ENCODE measurements at regions not wholly inside any gene's neighbourhood (a gene's known extent, or its start where the extent isn't known, plus 50 kb on each side); places are given as distances from the start of the nearest gene placed in this dataset.

DNA sequence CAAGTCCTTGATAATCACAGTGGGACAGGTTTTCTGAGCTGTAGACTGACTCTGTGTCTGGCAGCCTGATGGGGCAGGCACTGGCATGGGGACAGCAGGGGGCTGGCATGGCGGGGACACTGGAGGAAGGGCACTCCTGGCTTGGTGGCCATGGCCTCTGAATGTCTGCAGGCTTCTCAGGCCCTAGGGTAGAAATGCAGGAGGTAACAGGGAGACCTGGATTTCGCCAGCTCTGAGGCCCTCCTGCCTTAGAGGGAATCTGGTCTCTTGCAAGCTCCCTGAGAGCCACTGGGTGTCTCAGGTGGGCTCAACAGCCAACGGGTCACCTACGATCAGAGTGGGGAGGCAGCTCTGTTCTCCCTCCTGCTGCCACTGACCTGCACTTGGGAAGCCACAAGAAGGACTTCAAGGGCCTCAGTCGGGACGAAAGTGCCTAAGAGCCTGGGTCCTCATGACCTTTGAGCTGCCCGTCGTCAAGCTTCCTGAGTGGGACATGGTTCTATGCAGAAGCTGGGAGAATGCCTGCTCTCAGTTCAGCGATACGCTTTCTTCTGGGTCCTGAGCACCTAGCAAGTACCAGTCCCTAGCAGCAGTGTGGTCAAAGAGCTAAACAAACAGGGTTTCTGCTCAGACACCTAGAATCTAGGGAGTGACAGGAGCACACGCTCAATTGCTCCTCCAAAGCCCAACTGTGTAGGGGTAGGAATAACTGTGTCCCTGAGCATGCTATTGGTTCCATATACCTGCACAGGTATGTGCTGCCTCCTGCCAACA, 569.0 kb downstream of the PTPRU start:
- Histone ChIP-seq H3K27ac (no peak overlapping the region), H3K27me3 (peaks cover 68% of the 10 kb centered on the region), H3K4me3 (no peak overlapping the region), H3K4me1 (peaks cover 0 to 9% (median 4%) of the 10 kb centered on the region in 3 donors), H3K9me3 (no peaks in the 10 kb centered on the region), H3K36me3 (no peaks in the 10 kb centered on the region)
- 70% methylated on average over 5 of the region's 11 CpGs; no CpG with 5 or more reads in 1 of the 2 donors for WGBS, 2 donors (ENCODE audit: low coverage in 1 of 2)
- TF ChIP-seq POLR2AphosphoS5 (IDR thresholded peaks at IDR 0.05) (no peak), EP300 (IDR thresholded peaks at IDR 0.05) (no peak), POLR2A (IDR thresholded peaks at IDR 0.05) (no peak)
- TF ChIP-seq, protein P1, sequence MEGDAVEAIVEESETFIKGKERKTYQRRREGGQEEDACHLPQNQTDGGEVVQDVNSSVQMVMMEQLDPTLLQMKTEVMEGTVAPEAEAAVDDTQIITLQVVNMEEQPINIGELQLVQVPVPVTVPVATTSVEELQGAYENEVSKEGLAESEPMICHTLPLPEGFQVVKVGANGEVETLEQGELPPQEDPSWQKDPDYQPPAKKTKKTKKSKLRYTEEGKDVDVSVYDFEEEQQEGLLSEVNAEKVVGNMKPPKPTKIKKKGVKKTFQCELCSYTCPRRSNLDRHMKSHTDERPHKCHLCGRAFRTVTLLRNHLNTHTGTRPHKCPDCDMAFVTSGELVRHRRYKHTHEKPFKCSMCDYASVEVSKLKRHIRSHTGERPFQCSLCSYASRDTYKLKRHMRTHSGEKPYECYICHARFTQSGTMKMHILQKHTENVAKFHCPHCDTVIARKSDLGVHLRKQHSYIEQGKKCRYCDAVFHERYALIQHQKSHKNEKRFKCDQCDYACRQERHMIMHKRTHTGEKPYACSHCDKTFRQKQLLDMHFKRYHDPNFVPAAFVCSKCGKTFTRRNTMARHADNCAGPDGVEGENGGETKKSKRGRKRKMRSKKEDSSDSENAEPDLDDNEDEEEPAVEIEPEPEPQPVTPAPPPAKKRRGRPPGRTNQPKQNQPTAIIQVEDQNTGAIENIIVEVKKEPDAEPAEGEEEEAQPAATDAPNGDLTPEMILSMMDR (IDR thresholded peaks at IDR 0.05) = no peak
- no peak for ATAC-seq

DNA sequence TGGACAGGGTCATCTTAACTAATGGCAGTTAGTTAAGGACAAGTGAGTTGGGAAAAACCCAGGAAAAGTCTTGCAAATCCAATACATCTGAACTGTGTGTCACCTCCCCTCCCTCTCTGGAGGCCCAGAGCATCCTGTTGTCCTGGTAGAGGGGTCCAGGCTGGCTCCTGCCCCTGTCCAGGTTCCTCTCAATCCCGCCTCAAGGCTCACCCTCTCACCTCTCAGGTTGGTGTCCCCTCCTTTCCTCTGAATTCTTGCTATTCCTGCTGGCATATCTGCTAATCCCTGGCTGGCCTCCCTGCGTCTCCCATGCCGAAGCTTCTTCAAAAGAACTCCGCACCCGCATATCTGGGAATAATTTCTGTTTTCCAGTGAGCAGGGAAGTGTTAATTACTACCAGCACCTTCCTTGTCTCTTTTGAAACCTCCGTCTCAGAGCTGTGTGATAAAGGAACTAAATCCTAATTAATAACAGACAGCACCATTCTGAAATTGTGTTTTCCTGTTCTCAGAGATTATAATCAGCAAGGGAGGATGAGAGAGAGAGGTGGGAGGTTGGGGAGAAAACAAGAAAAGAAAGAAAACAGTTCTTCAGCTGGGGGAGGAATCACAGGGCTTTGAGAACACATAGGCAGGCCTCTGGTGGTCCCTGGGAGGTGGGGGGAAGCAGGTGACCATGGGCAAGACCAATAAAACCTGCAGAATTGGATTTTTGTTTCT, 568.0 kb downstream of the PTPRU start:
- Histone ChIP-seq H3K27ac (no peak overlapping the region), H3K4me1 (peaks cover 0 to 9% (median 4%) of the 10 kb centered on the region in 3 donors), H3K27me3 (peaks cover 63% of the 10 kb centered on the region), H3K9me3 (no peaks in the 10 kb centered on the region), H3K4me3 (no peak overlapping the region), H3K36me3 (no peaks in the 10 kb centered on the region)
- no peak for TF ChIP-seq POLR2A (IDR thresholded peaks at IDR 0.05)
- TF ChIP-seq, protein P1 (IDR thresholded peaks at IDR 0.05) = no peak
- no peak for TF ChIP-seq POLR2AphosphoS5 (IDR thresholded peaks at IDR 0.05)
- 50 to 67% methylated on average over 1 to 4 of the region's 6 CpGs for WGBS, 2 donors (ENCODE audit: low coverage in 1 of 2)
- no peak for ATAC-seq

DNA sequence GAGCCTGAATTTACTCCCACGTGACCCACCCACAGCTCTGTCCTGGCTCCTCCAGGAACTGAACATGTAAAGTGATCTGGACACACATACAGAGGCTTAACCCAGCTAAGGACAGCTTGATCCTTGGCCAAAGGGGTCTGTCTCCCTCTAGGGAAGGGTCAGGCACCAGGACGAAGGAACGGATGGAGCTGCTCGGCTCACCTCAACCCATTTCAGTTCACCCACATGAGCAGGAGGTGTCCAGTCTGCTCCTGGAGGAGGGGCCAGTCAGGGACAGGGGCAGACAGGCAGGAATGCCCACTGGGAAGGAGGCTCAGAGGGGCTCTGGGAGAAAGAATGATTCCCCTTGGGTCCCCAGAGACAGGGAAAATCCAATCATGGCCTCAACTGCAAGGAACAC, 567.2 kb downstream of the PTPRU start:
- 60 to 90% methylated on average over 1 to 2 of the region's 4 CpGs for WGBS, 2 donors (ENCODE audit: low coverage in 1 of 2)

DNA sequence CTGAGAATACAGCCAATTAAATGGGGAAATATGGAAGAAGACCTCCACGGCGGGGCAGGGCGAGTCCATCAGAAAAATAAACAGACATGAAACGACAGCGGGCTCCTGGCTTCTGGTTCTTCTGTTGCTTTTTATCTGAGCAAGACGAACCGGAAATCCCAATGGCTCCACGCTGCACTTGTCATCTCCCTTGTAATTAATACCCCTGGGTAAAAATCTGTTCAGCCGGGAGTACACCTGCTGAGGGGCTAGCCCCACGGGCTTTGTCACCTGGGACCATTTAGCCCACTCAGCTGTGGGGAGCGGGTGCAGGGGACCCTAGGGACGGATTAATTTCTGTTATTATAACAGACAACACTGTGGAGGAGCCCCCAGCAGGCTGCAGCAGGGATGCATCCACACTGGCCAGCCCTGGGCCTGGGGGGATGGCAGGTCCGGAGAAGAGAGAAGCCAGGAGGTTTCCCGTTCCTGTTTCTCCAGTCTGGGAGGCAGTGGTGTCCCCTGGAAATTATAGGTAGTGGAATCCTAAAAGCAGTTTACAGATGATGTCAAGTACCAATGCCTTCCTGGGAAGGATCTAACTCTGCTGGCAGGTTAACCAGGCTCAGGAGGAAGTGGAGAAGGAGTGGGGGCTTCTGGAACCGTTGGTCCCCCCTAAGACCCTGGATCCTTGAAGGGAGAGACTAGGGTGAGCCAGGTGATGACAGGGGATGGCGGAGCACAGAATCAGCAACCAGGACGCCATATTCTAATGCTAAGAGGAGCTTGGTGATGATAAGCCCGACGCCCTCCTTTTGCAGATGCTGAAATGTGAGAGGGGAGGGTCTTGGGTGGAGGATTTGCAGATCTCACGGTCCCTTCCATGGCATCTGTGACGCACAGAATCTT, 566.1 kb downstream of the PTPRU start:
- Histone ChIP-seq H3K4me1 (peaks cover 0 to 9% (median 4%) of the 10 kb centered on the region in 3 donors), H3K36me3 (no peaks in the 10 kb centered on the region), H3K9me3 (no peaks in the 10 kb centered on the region), H3K27ac (no peak overlapping the region), H3K27me3 (peaks cover 50% of the 10 kb centered on the region), H3K4me3 (no peak overlapping the region)
- no peak for ATAC-seq
- 10 to 41% methylated on average over 8 to 12 of the region's 21 CpGs for WGBS, 2 donors (ENCODE audit: low coverage in 1 of 2)
- TF ChIP-seq, protein P1 (IDR thresholded peaks at IDR 0.05) = no peak
- TF ChIP-seq POLR2AphosphoS5 (IDR thresholded peaks at IDR 0.05) (no peak), POLR2A (IDR thresholded peaks at IDR 0.05) (no peak), EP300 (IDR thresholded peaks at IDR 0.05) (no peak)

More for the DNA sequence above, 567.2 kb downstream of the PTPRU start:
- TF ChIP-seq, protein P1 (IDR thresholded peaks at IDR 0.05) = no peak
- TF ChIP-seq POLR2AphosphoS5 (IDR thresholded peaks at IDR 0.05) (no peak), POLR2A (IDR thresholded peaks at IDR 0.05) (no peak), EP300 (IDR thresholded peaks at IDR 0.05) (no peak)
- H3K4me1 ChIP-seq = peaks cover 0 to 9% (median 4%) of the 10 kb centered on the region in 3 donors
- no peak overlapping the region for H3K27ac ChIP-seq
- no peak for ATAC-seq
- H3K4me3 ChIP-seq = no peak overlapping the region
- peaks cover 54% of the 10 kb centered on the region for H3K27me3 ChIP-seq
- H3K36me3 ChIP-seq = no peaks in the 10 kb centered on the region
- H3K9me3 ChIP-seq = no peaks in the 10 kb centered on the region
